Stimulated activated effector memory CD8-positive, alpha-beta T cell treated with anti-CD3 and anti-CD28 coated beads, Interleukin-12 subunit alpha, Interleukin-12 subunit beta, amount 100 ng/mL, for 72 hours (primary cell): ENCODE measurements at regions not wholly inside any gene's neighbourhood (a gene's known extent, or its start where the extent isn't known, plus 50 kb on each side); places are given as distances from the start of the nearest gene placed in this dataset.

Source experiments
- ATAC-seq: fragments of 150-1000 bp; cut with Tn5 transposase; 2 replicates; pipeline ENCODE4 v1.10.0; 2021
- DNase-seq, 2 donors: peaks; one replicate each; pipeline ENCODE4 v3.0.0; 2021 to 2022; ENCODE audit warnings: low spot score in 2 of 2
- H3K27ac Mint-ChIP-seq: one replicate; pipeline ENCODE4 v1.8.0; 2022; ENCODE audit warnings: mild to moderate bottlenecking, mixed read lengths
- H3K36me3 Mint-ChIP-seq: one replicate; pipeline ENCODE4 v1.8.0; 2022; ENCODE audit warnings: mild to moderate bottlenecking, mixed read lengths
- H3K4me1 Mint-ChIP-seq: one replicate; pipeline ENCODE4 v1.8.0; 2022; ENCODE audit warnings: mixed read lengths
- H3K4me3 Mint-ChIP-seq: one replicate; pipeline ENCODE4 v1.8.0; 2022; ENCODE audit warnings: mild to moderate bottlenecking, mixed read lengths
- H3K9me3 Mint-ChIP-seq: one replicate; pipeline ENCODE4 v1.8.0; 2022; ENCODE audit warnings: mixed read lengths

GRCh38 chr6:97989451-97989850 lies 706.4 kb upstream of the MMS22L start:
- no peak overlapping the region for H3K27ac Mint-ChIP-seq

GRCh38 chr6:97995158-97995557 lies 712.1 kb upstream of the MMS22L start:
- DNase-seq (no peak), ATAC-seq (no peak)
- Mint-ChIP-seq H3K4me3 (no peak overlapping the region), H3K27ac (no peak overlapping the region), H3K36me3 (no peaks in the 10 kb centered on the region), H3K4me1 (no peaks in the 10 kb centered on the region), H3K9me3 (peaks cover 8% of the 10 kb centered on the region)

More at GRCh38 chr6:97989451-97989850, 706.4 kb upstream of the MMS22L start:
- H3K4me3 Mint-ChIP-seq, result no peak overlapping the region
- no peaks in the 10 kb centered on the region for H3K4me1 Mint-ChIP-seq
- peaks cover 8% of the 10 kb centered on the region for H3K9me3 Mint-ChIP-seq
- DNase-seq (no peak), ATAC-seq (no peak)
- H3K36me3 Mint-ChIP-seq, result no peaks in the 10 kb centered on the region

GRCh38 chr6:98002678-98003077 lies 719.7 kb upstream of the MMS22L start:
- Mint-ChIP-seq H3K4me1 (no peaks in the 10 kb centered on the region), H3K27ac (no peak overlapping the region), H3K4me3 (no peak overlapping the region), H3K36me3 (no peaks in the 10 kb centered on the region), H3K9me3 (peaks cover 8% of the 10 kb centered on the region)
- DNase-seq, result no peak
- no peak for ATAC-seq

- Mint-ChIP-seq H3K27ac (no peak overlapping the region), H3K4me1 (no peaks in the 10 kb centered on the region), H3K36me3 (no peaks in the 10 kb centered on the region), H3K9me3 (peaks cover 11% of the 10 kb centered on the region), H3K4me3 (no peak overlapping the region)
- DNase-seq, result no peak
- ATAC-seq, result no peak
Observed at GRCh38 chr6:98014442-98015201, 731.6 kb upstream of the MMS22L start.

- no peaks in the 10 kb centered on the region for H3K4me1 Mint-ChIP-seq
- DNase-seq (no peak), ATAC-seq (no peak)
- H3K4me3 Mint-ChIP-seq, result no peak overlapping the region
- no peak overlapping the region for H3K27ac Mint-ChIP-seq
- no peaks in the 10 kb centered on the region for H3K36me3 Mint-ChIP-seq
- peaks cover 12% of the 10 kb centered on the region for H3K9me3 Mint-ChIP-seq
Observed at GRCh38 chr6:98016565-98016964, 733.5 kb upstream of the MMS22L start.

GRCh38 chr6:98020222-98020621 lies 737.2 kb upstream of the MMS22L start:
- Mint-ChIP-seq H3K36me3 (no peaks in the 10 kb centered on the region), H3K4me1 (no peaks in the 10 kb centered on the region), H3K27ac (no peak overlapping the region), H3K4me3 (no peak overlapping the region), H3K9me3 (peaks cover 12% of the 10 kb centered on the region)
- ATAC-seq (no peak), DNase-seq (no peak)

- Mint-ChIP-seq H3K36me3 (no peaks in the 10 kb centered on the region), H3K4me1 (no peaks in the 10 kb centered on the region), H3K4me3 (no peak overlapping the region), H3K9me3 (peaks cover 6% of the 10 kb centered on the region), H3K27ac (no peak overlapping the region)
- no peak for ATAC-seq
- DNase-seq, result no peak
Observed at GRCh38 chr6:98024359-98024758, 741.3 kb upstream of the MMS22L start.

- DNase-seq, result no peak
- no peak for ATAC-seq
- Mint-ChIP-seq H3K4me1 (no peaks in the 10 kb centered on the region), H3K9me3 (peaks cover 2% of the 10 kb centered on the region), H3K4me3 (no peak overlapping the region), H3K27ac (no peak overlapping the region), H3K36me3 (no peaks in the 10 kb centered on the region)
Observed at GRCh38 chr6:98027898-98028297, 744.9 kb upstream of the MMS22L start.

- DNase-seq (no peak), ATAC-seq (no peak)
- no peaks in the 10 kb centered on the region for H3K36me3 Mint-ChIP-seq
- peaks cover 3% of the 10 kb centered on the region for H3K9me3 Mint-ChIP-seq
- H3K27ac Mint-ChIP-seq, result no peak overlapping the region
- no peak overlapping the region for H3K4me3 Mint-ChIP-seq
- no peaks in the 10 kb centered on the region for H3K4me1 Mint-ChIP-seq
Observed at GRCh38 chr6:98033617-98034016, 750.6 kb upstream of the MMS22L start.

- no peak overlapping the region for H3K4me3 Mint-ChIP-seq
- DNase-seq (no peak), ATAC-seq (no peak)
- no peaks in the 10 kb centered on the region for H3K4me1 Mint-ChIP-seq
- peaks cover 6% of the 10 kb centered on the region for H3K9me3 Mint-ChIP-seq
- H3K36me3 Mint-ChIP-seq, result no peaks in the 10 kb centered on the region
- no peak overlapping the region for H3K27ac Mint-ChIP-seq
Observed at GRCh38 chr6:98036344-98036923, 753.4 kb upstream of the MMS22L start.

- DNase-seq (no peak), ATAC-seq (no peak)
- Mint-ChIP-seq H3K4me3 (no peak overlapping the region), H3K27ac (no peak overlapping the region), H3K36me3 (no peaks in the 10 kb centered on the region), H3K4me1 (no peaks in the 10 kb centered on the region), H3K9me3 (peaks cover 6% of the 10 kb centered on the region)
Observed at GRCh38 chr6:98037571-98037970, 754.6 kb upstream of the MMS22L start.

GRCh38 chr6:98039443-98039842 lies 756.4 kb upstream of the MMS22L start:
- Mint-ChIP-seq H3K27ac (no peak overlapping the region), H3K36me3 (no peaks in the 10 kb centered on the region), H3K4me1 (no peaks in the 10 kb centered on the region), H3K9me3 (peaks cover 6% of the 10 kb centered on the region), H3K4me3 (no peak overlapping the region)
- ATAC-seq (no peak), DNase-seq (no peak)

GRCh38 chr6:98039904-98040607 lies 757.0 kb upstream of the MMS22L start:
- Mint-ChIP-seq H3K27ac (no peak overlapping the region), H3K4me1 (no peaks in the 10 kb centered on the region), H3K9me3 (peaks cover 6% of the 10 kb centered on the region), H3K36me3 (no peaks in the 10 kb centered on the region), H3K4me3 (no peak overlapping the region)
- no peak for DNase-seq
- ATAC-seq, result no peak

- no peak overlapping the region for H3K4me3 Mint-ChIP-seq
- no peaks in the 10 kb centered on the region for H3K36me3 Mint-ChIP-seq
- ATAC-seq (no peak), DNase-seq (no peak)
- no peak overlapping the region for H3K27ac Mint-ChIP-seq
- H3K4me1 Mint-ChIP-seq, result no peaks in the 10 kb centered on the region
- H3K9me3 Mint-ChIP-seq, result peaks cover 6% of the 10 kb centered on the region
Observed at GRCh38 chr6:98041056-98041455, 758.0 kb upstream of the MMS22L start.

GRCh38 chr6:98041921-98042320 lies 758.9 kb upstream of the MMS22L start:
- no peak for ATAC-seq
- H3K27ac Mint-ChIP-seq, result no peak overlapping the region
- no peaks in the 10 kb centered on the region for H3K4me1 Mint-ChIP-seq
- DNase-seq, result no peak
- H3K4me3 Mint-ChIP-seq, result no peak overlapping the region
- H3K36me3 Mint-ChIP-seq, result no peaks in the 10 kb centered on the region
- H3K9me3 Mint-ChIP-seq, result peaks cover 3% of the 10 kb centered on the region

- no peak overlapping the region for H3K4me3 Mint-ChIP-seq
Observed at GRCh38 chr6:98044151-98044561, 761.1 kb upstream of the MMS22L start.

More at GRCh38 chr6:98044151-98044561, 761.1 kb upstream of the MMS22L start:
- no peak for DNase-seq
- H3K36me3 Mint-ChIP-seq, result no peaks in the 10 kb centered on the region
- H3K27ac Mint-ChIP-seq, result no peak overlapping the region
- no peaks in the 10 kb centered on the region for H3K4me1 Mint-ChIP-seq
- no peak for ATAC-seq
- peaks cover 3% of the 10 kb centered on the region for H3K9me3 Mint-ChIP-seq
